Loucy (cell line): ENCODE measurements at regions not wholly inside any gene's neighbourhood (a gene's known extent, or its start where the extent isn't known, plus 50 kb on each side); places are given as distances from the start of the nearest gene placed in this dataset.
"Not testable (repeated sequence)": the region's sequence is repeated elsewhere in the genome, so short reads cannot be mapped to it uniquely, and the experiment has no call there.

ENCODE experiments used
- EZH2phosphoT487 ChIP-seq: fragments of 200-600 bp; IDR thresholded peaks from 2 replicates; pipeline ENCODE4 v1.6.1; 2018; ENCODE audit warnings: antibody characterized with exemption, mild to moderate bottlenecking, moderate library complexity, borderline replicate concordance
- TF ChIP-seq, protein P1 (sequence below): fragments of 200-600 bp; sonication (generic); conservative IDR thresholded peaks from 2 replicates; pipeline ENCODE4 v1.5.1; 2014; ENCODE audit warnings: mild to moderate bottlenecking, antibody characterized with exemption, low read length

DNA sequence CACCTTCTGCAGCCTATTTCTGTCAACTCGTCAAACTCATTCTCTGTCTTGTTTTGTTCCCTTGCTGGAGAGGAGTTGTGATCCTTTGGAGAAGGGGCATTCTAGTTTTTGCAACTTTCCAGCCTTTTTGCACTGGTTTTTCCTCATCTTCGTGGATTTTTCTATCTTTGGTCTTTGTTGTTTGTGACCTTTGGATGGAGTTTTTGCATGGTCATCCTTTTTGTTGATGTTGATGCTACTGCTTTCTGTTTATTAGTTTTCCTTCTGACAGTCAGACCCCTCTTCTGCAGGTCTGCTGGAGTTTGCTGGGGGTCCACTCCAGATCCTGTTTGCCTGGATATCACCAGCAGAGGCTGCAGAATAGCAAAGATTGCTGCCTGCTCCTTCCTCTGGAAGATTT, 60.1 kb downstream of the DKK1 start:
- TF ChIP-seq, protein P1, sequence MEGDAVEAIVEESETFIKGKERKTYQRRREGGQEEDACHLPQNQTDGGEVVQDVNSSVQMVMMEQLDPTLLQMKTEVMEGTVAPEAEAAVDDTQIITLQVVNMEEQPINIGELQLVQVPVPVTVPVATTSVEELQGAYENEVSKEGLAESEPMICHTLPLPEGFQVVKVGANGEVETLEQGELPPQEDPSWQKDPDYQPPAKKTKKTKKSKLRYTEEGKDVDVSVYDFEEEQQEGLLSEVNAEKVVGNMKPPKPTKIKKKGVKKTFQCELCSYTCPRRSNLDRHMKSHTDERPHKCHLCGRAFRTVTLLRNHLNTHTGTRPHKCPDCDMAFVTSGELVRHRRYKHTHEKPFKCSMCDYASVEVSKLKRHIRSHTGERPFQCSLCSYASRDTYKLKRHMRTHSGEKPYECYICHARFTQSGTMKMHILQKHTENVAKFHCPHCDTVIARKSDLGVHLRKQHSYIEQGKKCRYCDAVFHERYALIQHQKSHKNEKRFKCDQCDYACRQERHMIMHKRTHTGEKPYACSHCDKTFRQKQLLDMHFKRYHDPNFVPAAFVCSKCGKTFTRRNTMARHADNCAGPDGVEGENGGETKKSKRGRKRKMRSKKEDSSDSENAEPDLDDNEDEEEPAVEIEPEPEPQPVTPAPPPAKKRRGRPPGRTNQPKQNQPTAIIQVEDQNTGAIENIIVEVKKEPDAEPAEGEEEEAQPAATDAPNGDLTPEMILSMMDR = not testable (repeated sequence)
- TF ChIP-seq EZH2phosphoT487 = not testable (repeated sequence)
